Neural progenitor cell (in vitro differentiated cells): ENCODE measurements at regions not wholly inside any gene's neighbourhood (a gene's known extent, or its start where the extent isn't known, plus 50 kb on each side); places are given as distances from the start of the nearest gene placed in this dataset.

Experiments
- EZH2phosphoT487 ChIP-seq: fragments of 200-600 bp; sonication (generic); IDR thresholded peaks from 2 replicates; pipeline ENCODE4 v1.6.1; 2017; ENCODE audit warnings: antibody characterized with exemption
- TF ChIP-seq, protein P1 (sequence below): fragments of 200-600 bp; sonication (generic); IDR thresholded peaks from 2 replicates; pipeline ENCODE4 v1.5.1; 2017; ENCODE audit warnings: antibody characterized with exemption, mild to moderate bottlenecking

GRCh38 chr21:40912375-40912774 is 65.4 kb upstream of the DSCAM start:
- TF ChIP-seq EZH2phosphoT487, result no peak
- TF ChIP-seq, protein P1, sequence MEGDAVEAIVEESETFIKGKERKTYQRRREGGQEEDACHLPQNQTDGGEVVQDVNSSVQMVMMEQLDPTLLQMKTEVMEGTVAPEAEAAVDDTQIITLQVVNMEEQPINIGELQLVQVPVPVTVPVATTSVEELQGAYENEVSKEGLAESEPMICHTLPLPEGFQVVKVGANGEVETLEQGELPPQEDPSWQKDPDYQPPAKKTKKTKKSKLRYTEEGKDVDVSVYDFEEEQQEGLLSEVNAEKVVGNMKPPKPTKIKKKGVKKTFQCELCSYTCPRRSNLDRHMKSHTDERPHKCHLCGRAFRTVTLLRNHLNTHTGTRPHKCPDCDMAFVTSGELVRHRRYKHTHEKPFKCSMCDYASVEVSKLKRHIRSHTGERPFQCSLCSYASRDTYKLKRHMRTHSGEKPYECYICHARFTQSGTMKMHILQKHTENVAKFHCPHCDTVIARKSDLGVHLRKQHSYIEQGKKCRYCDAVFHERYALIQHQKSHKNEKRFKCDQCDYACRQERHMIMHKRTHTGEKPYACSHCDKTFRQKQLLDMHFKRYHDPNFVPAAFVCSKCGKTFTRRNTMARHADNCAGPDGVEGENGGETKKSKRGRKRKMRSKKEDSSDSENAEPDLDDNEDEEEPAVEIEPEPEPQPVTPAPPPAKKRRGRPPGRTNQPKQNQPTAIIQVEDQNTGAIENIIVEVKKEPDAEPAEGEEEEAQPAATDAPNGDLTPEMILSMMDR, result no peak
